GM12875 (cell line): ENCODE measurements at regions not wholly inside any gene's neighbourhood (a gene's known extent, or its start where the extent isn't known, plus 50 kb on each side); places are given as distances from the start of the nearest gene placed in this dataset.

Experiments
- H3K4me3 ChIP-seq: one replicate; pipeline ENCODE4 v1.5.1; 2011; ENCODE audit warnings: low read depth, low read length, control low read depth
- CTCF ChIP-seq: IDR thresholded peaks from 2 replicates; pipeline ENCODE4 v1.5.1; 2011; ENCODE audit warnings: low read depth, mild to moderate bottlenecking, control low read depth, inconsistent platforms, low read length, moderate library complexity, borderline replicate concordance; ENCODE audit not compliant: insufficient read depth

GRCh38 chr6:112457886-112458285, 110.8 kb downstream of the RFPL4B start:
- no peak overlapping the region for H3K4me3 ChIP-seq
- TF ChIP-seq CTCF: no peak

DNA sequence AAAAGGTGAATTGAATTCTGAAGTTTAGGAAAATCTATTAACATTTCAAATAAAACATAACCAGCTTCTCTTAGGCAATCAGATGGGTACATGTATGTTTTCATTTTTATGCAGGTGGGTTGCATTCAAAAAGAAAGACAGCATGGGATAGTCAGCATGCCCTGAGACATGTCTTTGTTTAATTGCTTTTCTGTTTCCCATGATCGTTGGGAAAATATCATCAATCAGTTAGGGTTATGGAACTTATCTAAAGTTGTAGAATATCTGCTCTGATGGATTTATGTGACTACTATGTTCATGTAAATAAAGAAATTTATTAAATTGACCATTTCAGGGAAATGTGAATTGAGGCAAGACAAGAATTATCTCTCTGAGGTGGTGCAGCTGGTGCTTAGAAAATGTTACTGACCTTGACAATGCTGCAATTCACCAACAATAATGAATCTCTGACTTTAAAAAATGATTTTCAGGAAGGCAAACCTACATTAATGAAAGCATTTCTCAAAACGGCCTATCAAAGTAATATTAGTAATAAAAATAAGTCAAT, 112.7 kb downstream of the RFPL4B start:
- TF ChIP-seq CTCF: no peak
- no peak overlapping the region for H3K4me3 ChIP-seq

- TF ChIP-seq CTCF: no peak
- no peak overlapping the region for H3K4me3 ChIP-seq
Observed at GRCh38 chr6:112464901-112465665, 118.0 kb downstream of the RFPL4B start.

DNA sequence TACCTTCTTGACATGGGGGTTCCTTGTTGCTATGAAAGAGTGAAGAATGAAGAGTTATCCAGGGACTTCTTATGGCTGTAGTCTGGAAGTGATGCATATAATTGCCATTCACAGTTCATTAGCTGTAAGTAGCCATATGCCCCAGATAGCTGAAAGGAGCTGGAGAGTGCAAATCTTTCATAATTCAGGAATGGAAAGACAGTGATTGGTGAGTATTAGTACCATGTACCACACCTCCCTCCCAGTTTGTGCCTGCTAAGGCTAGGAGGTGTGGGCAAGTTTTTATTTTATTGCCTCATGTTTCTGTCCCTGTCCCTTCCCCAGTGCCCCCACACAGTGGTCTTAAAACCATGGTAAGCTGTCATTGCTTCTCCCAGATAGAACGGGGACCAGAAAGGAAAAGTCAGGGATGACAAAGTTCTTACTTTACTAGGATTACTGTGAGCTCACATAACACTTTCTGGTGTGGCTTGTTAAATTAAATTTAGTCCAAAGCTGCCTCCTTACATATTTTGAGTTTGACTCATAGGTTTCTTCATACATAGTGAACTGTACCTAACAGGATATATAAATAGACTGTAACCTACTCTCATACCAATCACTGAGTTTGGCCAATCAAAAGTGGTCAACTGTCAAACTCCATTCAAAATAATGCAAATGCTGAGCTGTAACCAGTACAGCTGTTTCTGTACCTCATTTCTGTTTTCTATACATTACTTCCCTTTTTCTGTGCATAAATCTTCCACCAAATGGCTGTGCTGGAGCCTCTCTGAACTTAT, 119.4 kb downstream of the RFPL4B start:
- no peak for TF ChIP-seq CTCF
- no peak overlapping the region for H3K4me3 ChIP-seq

DNA sequence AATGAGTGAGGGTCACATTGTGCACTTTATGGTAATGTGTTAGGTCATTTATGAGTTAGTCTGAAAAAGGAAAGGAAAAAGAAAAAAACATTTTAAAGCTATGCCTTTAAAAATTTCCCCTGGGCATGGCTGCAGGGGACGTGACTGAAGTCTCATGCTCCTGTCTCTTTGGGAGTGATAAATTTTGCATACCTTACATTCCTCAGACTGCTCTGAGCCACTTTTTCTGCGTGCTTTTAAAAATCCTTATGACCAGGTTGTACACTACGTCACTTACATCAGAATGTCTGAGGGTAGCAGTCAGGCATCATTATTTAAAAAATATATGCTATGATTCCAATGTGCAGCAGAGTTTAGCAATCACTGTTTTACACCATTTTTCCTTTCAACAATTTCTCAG, 121.2 kb downstream of the RFPL4B start:
- H3K4me3 ChIP-seq: no peak overlapping the region
- no peak for TF ChIP-seq CTCF

DNA sequence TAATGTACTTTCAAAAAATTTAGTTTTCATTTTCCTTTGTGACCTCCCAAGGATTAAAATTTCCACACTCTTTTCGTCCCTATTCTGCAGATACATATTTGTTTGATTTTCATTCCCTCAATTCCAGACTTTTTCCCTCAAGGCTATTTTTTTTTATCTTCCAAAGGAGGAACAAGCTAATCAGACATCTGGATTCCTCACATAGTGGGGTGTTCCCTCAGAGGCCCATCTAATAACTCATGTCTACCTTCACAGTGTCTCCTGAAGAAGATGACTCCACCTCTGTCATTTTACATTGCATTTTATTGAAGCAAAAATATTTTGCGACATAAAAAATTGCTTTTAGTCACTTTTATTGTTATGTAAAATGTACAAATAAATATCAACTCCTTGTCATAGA, 122.2 kb downstream of the RFPL4B start:
- no peak for TF ChIP-seq CTCF
- H3K4me3 ChIP-seq: no peak overlapping the region
